Epidermal melanocyte (primary cell): ENCODE measurements at regions not wholly inside any gene's neighbourhood (a gene's known extent, or its start where the extent isn't known, plus 50 kb on each side); places are given as distances from the start of the nearest gene placed in this dataset.

ENCODE experiments used
- DNase-seq: peaks from one replicate; pipeline ENCODE4 v3.0.0; 2011; ENCODE audit warnings: low spot score; ENCODE audit not compliant: insufficient read length

DNA sequence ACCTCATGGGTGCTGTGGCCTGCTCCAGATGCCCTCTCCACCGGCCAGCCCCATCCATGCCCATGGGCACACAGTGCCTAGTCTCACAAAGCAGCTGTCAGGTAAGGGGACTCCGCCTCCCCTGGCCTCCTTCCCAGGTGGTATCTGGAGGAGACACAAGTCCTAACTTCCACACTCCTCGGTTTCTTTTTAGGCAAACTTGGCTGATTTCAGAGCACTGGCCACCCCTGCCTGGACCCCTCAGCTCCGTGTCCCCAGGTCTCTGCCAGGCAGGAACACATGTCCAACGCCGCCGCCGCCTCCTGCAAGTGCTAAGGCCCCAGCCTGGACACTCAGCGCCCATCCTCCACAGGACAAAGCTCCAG, 324.1 kb upstream of the DIO3 start:
- DNase-seq = no peak

- DNase-seq = no peak
Measured at GRCh38 chr14:101239065-101239464, 322.2 kb upstream of the DIO3 start.

DNA sequence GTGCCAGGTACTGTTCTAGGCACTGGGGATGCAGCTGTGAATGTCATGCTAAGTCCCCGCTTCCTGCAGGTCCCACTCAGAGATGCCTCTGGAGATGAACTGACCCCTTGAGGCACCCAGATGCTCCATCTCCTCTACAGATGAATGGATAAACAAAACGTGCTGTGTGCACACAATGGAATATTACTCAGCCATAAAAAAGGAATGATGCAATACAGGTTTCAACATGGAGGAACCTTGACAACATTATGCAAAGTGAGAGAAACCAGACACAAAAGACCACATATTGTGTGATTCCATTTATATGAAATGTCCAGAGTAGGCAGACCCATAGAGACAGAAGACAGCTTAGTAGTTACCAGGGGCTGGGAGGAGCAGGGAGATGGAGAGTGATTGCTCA, 320.1 kb upstream of the DIO3 start:
- DNase-seq = no peak

DNA sequence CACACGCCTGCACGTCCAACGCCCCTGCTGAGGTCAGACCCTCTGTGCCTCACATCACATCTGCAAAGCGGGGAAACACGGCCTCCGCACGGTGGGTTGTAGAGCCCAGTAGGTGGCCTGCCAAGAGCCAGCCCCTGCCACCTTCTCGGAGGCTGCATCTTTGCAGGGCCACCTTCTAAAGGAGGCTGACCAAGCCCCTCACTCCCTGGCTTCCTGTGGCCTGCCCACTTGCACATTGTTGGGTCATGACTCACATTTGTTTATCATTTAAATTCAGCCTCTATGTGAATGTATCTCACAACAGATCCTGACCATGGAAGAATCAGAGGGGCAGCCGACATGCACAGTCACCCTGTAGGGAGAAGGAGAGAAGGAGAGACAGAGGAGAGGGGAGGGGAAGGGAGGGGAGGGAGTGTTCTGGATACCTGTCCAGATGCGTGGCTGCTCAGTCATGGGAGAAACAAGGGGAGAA, 319.5 kb upstream of the DIO3 start:
- DNase-seq = no peak

- DNase-seq = no peak
Measured at GRCh38 chr14:101242442-101243385, 318.6 kb upstream of the DIO3 start.

GRCh38 chr14:101243587-101244338, 317.5 kb upstream of the DIO3 start:
- no peak for DNase-seq

DNA sequence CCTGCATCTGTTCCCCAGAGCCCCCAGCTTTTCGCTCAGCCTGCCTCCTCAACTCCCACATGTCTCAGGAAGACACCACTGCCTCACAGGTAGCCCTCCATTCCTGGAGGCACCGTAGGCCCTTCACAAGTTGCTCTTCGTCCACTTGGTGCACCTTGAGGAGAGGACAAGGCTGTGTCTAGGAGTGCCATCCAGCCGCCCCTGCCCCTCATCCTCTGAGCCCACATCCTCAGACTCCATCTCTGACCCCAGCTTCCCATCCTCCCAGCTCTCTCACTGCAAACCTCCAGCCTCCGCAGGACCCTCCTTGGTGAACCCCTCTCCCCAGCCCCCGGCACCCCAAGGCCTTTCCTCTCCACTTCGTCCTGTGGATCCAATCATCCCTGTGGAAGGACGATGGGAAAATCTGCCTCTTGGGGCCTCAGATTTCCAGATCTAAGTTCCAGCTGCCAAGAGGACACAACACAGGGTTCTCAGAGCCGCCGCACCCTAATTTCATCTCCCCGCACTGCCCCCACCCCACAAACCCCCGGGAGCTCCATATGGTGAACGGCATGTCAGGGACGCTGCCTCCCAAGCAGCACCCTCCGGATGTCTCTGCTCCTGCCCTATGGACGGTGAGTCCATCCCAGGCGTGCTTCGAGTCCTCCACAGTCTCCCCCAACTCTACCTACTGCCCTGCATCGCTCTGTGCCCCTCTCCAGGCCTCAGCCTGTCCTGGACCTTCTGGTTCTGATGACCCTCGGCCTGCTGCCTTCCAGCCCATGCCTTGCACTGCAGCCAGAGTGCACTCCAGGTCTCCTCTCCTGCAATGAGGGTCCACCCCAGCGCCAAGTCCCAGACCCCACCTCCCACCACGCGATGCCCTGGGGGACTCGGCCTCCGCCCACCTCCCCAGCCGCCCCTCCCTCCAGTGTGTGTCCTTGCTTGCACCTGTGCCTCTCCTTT, 314.1 kb upstream of the DIO3 start:
- no peak for DNase-seq

- DNase-seq = no peak
Measured at GRCh38 chr14:101247842-101248725, 313.2 kb upstream of the DIO3 start.

DNA sequence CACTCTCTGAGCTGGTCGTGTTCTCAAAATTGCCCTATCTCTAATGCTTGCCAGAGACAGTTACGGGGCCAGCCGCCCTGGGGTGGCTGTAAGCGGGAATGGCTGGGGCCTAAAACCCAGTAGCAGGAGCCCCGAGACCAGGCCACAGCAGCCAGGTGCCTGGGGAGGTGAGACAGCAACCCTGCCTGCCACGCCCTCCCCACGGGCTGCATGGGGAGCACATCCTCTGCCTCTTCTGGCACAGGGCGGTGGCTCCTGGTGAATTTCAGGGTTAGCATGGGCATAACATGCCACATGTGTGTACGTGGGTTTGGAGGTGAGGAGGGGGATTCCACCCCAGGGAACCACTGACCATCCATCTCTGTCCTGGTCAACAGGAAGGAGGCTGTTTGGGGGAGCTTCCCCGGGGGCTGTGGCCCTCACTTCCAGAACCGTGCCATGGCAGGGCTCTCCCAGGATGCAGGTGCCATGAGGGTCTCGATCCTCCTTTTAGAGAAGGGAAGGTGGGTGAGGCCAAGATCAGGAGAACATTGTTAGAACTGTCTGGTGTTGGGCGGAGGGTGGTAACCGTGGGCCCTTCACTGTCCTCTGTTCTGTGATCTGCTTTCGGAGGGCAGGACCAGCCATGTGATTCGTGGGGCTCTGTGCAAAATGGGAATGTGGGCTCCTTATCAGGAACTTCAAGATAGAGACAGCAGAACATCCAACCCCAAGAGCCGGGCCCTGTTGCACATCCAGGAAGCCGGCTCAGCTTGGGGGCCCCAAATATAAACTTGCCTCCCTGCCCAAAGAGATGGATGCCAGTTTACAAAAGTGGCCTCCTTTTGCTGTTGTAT, 312.2 kb upstream of the DIO3 start:
- DNase-seq = no peak

DNA sequence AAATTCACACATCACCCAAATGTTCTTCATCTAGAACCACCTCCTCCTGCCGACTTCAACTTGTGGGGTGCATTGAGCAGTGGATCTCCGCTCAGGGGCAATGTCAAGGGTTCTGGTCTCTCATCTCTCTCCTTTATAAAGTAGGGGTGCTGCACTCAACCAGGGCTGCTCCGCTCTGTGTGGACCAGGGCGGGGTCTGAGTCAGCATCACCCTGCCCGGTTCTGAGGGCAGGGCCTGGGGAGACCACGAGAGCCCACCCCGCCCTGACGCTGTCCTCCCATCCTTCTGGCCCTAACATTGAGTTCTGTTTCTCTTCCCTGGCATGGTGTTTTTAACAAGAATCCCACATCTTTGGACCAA, 311.6 kb upstream of the DIO3 start:
- DNase-seq = no peak

DNA sequence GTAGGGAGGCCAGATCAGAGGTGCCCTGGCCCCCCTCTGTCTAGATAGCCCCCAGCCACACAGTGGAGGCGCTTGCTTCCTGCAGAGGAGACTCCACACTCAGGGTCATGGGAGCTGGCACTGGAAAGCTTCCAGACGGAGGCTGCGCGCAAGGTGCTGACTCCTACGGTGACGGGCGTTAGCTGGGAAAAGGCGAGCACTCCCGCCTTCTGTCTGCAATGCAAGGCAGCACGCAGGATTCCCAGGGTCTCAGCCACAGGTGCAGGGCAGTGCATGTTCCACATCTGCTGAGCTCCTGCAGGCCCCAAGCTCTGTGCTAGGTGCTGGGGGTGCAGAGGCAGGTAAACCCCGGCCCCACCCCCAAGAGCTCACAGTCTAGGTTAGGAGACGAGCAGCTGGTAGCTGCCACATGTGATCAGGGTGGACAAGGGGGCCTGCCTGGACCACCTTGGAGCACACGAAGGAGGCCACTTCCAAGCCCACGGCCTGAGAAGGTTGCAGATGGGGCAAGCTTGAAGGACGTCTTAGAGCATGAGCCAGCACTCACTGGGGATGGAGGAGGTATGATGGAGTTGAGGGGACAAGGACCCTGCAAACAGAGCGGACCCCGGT, 310.9 kb upstream of the DIO3 start:
- DNase-seq = no peak

DNA sequence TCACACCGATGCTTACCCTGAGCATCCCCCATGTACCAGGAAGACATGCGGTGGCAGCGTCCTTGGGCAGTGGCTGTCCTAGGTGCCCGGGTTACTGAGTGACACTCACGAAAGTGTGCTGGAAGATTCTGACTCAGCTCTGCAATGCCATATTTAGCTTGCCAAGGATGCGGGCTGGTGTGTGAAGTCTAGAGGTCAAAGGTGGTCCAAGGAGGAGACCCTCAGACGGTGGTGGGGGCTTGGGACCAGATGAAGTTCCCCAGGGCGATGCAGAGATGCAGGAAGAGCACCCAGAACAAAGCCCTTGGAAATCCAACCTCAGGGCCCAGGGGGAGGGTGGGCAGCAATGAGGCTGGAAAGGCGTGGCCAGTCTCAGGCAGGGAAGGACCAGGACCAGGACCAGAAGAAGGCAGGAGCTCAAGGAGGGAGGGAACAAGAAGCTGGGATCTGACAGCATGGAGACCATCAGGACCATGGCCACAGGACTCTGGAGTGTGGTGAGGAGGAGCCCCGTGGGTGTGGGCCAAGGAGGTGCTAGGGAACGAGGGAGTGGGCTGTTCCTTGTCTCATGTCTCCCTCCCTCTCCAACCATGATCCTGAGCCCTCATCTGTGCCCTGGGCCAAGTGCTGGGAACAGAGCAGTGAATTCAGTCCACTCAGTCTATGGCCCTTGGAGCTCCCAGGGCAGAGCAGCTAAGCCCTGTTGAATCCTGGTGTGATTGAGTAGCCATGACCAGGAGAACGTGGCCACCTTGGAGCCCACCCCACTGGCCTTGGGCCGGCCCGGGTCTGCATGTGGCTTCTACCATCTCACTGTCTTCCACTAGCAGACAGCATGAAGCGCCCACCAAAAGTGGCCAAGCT, 310.1 kb upstream of the DIO3 start:
- no peak for DNase-seq

GRCh38 chr14:101251812-101252442, 309.4 kb upstream of the DIO3 start:
- no peak for DNase-seq

GRCh38 chr14:101252443-101253214, 308.7 kb upstream of the DIO3 start:
- DNase-seq = no peak

DNA sequence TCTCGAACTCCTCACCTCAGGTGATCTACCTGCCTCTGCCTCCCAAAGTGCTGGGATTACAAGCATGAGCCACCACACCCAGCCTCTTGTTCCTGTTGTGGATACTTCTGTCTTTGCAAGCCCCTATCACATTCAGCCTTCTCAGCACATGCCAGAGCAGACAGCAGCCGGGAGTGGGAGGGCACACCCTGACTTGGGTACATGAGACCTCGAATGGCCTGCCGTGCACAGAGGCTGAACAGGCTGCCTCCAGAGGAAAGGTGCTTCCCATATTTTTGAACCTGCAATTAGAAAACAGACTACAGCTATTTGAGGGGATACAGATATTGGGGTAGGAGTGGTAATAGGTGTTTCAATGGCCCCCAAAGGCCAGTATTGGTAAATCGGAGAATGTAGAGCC, 307.3 kb upstream of the DIO3 start:
- no peak for DNase-seq

DNA sequence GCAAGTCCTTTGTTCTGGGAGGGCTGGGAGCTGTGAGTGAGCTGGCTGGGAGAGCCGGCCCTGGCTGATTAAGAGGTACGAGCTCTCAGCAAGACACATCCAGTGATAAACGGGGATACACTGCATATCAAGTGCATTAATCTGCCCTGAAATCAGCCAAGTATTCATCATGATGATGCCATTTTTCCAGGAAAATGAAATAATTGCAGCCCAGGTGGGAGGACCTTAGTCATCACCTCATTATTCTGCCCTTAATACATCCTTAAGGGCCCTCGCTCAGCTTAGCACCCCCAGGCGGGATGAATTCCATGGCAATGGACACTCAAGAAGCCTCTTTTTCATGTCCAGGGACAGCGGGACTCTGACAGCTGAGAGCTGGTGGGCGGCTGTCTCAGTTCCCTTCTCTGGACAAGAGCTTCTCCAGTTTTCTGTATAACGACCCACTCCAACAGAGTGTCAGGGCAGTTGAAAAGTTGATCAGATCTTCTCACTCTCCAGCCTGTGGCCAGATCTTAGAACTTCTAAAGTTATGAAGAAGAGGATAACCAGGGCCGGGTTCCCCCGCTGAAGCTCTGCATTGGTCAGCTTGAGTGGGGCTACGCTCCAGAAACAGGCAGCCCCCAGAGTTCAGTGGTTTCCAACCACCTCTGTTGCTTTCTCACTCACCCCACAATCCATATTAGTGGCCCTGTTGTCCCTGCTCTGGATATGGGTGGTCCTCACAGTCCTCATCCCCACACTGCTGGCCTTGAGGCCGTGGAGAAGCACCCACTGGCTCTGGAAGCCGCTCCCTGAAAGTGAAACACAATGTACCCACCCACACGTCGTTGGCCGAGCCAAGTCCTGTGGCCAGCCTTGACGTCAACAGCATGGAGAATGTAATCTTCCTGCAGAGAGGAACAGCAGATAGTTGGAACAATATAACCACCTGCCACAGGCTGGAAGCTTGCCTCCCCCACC, 306.2 kb upstream of the DIO3 start:
- no peak for DNase-seq
